GM10266 (cell line): ENCODE measurements at regions not wholly inside any gene's neighbourhood (a gene's known extent, or its start where the extent isn't known, plus 50 kb on each side); places are given as distances from the start of the nearest gene placed in this dataset.

ENCODE experiments used
- DNase-seq: peaks from one replicate; pipeline ENCODE4 v3.0.0; 2012; ENCODE audit errors: extremely low spot score
- CTCF ChIP-seq: IDR thresholded peaks from 2 replicates; pipeline ENCODE4 v1.5.1; 2012; ENCODE audit warnings: mild to moderate bottlenecking, low read depth; ENCODE audit not compliant: control insufficient read depth, insufficient read depth; ENCODE audit errors: missing control alignments

GRCh38 chr6:139973669-139974344 lies 599.4 kb upstream of the CITED2 start:
- TF ChIP-seq CTCF, result no peak
- no peak for DNase-seq

- DNase-seq, result no peak
- no peak for TF ChIP-seq CTCF
These were observed 597.7 kb upstream of the CITED2 start for GRCh38 chr6:139972116-139972515.

DNA sequence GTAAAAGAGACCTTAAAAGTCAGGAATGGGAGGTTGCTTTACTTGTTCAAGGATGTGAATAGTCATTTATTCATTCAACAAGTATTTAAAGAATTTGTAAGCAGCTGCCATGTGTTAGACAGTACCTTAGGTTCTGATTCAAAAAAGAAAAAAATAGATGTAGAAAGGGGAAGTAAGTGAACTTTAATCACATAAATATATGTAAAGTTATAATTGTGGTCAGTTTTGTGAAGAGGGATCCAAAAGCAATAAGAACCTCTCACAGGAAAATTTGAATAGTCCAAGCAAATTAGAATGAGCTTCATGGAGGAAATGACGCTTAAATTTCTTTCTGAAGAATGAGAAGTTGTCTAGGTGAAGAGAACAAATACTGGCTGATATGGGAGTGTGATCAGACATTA lies 596.1 kb upstream of the CITED2 start:
- no peak for DNase-seq
- TF ChIP-seq CTCF, result no peak

DNA sequence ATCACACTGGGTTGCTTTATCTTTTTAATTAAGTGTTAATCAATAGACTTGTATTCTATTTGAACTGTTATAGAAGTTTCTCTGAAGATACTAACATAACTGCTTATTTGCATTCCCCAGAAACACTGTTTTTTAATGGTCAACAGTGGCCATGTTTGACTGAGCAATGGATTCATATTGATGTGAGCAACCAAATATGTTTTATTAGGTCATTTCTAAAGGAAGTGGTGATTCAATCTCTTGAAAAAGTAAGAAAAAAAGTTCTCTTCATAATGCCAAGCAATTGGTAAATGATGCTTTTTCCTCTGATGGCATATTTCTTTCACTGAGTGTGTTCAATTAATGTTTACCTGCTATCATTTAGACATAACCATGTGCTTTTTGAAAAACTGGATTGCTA lies 593.0 kb upstream of the CITED2 start:
- DNase-seq, result no peak

GRCh38 chr6:139965393-139965792 lies 590.9 kb upstream of the CITED2 start:
- no peak for TF ChIP-seq CTCF
- no peak for DNase-seq

More for the DNA sequence above, 593.0 kb upstream of the CITED2 start:
- TF ChIP-seq CTCF, result no peak

- no peak for DNase-seq
- TF ChIP-seq CTCF, result no peak
These were observed 590.3 kb upstream of the CITED2 start for GRCh38 chr6:139964737-139965136.

- no peak for TF ChIP-seq CTCF
- no peak for DNase-seq
These were observed 588.4 kb upstream of the CITED2 start for GRCh38 chr6:139962654-139963347.
